Smooth muscle cell (in vitro differentiated cells): ENCODE measurements at regions not wholly inside any gene's neighbourhood (a gene's known extent, or its start where the extent isn't known, plus 50 kb on each side); places are given as distances from the start of the nearest gene placed in this dataset.

Source experiments
- DNase-seq: peaks from one replicate; lab custom pipeline; 2025; ENCODE audit not compliant: unreplicated experiment; lab: John Stamatoyannopoulos, UW
- H2AFZ ChIP-seq: fragments of 200-600 bp; sonication (generic); 2 replicates; pipeline ENCODE4 v1.6.0; 2016; ENCODE audit warnings: antibody characterized with exemption, low read depth, mild to moderate bottlenecking
- H3F3A ChIP-seq: fragments of 200-600 bp; sonication (generic); 2 replicates; pipeline ENCODE4 v1.6.0; 2017; ENCODE audit warnings: antibody characterized with exemption, low read depth
- H3K27ac ChIP-seq: fragments of 200-600 bp; sonication (generic); 2 replicates; pipeline ENCODE4 v1.5.1; 2016; ENCODE audit warnings: low read depth, mild to moderate bottlenecking
- H3K27me3 ChIP-seq: fragments of 200-600 bp; sonication (generic); 2 replicates; pipeline ENCODE4 v1.6.1; 2016; ENCODE audit warnings: low read depth, mild to moderate bottlenecking
- H3K36me3 ChIP-seq: fragments of 200-600 bp; sonication (generic); 2 replicates; pipeline ENCODE4 v1.5.1; 2016; ENCODE audit warnings: low read depth
- H3K4me1 ChIP-seq: fragments of 200-600 bp; sonication (generic); 2 replicates; pipeline ENCODE4 v1.5.1; 2016; ENCODE audit warnings: low read depth
- H3K4me2 ChIP-seq: fragments of 200-600 bp; sonication (generic); 2 replicates; pipeline ENCODE4 v1.6.0; 2016; ENCODE audit warnings: mild to moderate bottlenecking
- H3K4me3 ChIP-seq: fragments of 200-600 bp; sonication (generic); 2 replicates; pipeline ENCODE4 v1.5.1; 2016; ENCODE audit warnings: mild to moderate bottlenecking
- H3K79me2 ChIP-seq: fragments of 200-600 bp; sonication (generic); 2 replicates; pipeline ENCODE4 v1.6.0; 2016; ENCODE audit warnings: low read depth, mild to moderate bottlenecking
- H3K9ac ChIP-seq: fragments of 200-600 bp; sonication (generic); 2 replicates; pipeline ENCODE4 v1.6.0; 2016; ENCODE audit warnings: low read depth
- H3K9me3 ChIP-seq: fragments of 200-600 bp; sonication (generic); replicated peaks from 2 replicates; pipeline ENCODE4 v1.5.1; 2016; ENCODE audit warnings: low read depth
- H4K20me1 ChIP-seq: fragments of 200-600 bp; sonication (generic); 2 replicates; pipeline ENCODE4 v1.6.0; 2016; ENCODE audit warnings: low read depth
- WGBS: methylation state at CpG from one replicate; pipeline ENCODE4 v1.1.7; 2016; ENCODE audit warnings: low lambda C conversion rate; 5-methylcytosine and 5-hydroxymethylcytosine counted together
- TF ChIP-seq, protein P1 (sequence below): fragments of 200-600 bp; sonication (generic); IDR thresholded peaks from 2 replicates; pipeline ENCODE4 v1.5.1; 2017; ENCODE audit warnings: borderline replicate concordance, mild to moderate bottlenecking, antibody characterized with exemption; ENCODE audit not compliant: insufficient read depth, poor library complexity, severe bottlenecking

DNA sequence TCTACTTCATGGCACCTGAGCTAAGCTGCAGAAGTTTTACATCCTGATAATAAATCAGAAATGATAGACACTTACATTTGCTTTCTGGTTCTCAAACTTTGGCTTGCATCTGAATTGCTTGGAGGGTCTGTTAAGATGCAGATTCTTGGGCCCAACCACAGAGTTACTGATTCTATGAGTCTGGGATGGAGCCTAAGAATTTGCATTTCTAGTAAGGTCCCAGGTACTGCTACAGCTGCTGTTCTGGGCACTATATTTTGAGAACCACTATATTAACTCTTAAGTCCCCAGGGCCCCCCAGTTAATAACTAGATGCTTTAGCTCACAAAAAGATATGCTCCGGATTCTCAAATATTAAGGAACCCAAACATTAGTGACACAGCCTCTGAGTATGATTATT, 69.8 kb upstream of the DAB2 start:
- no peaks in the 10 kb centered on the region for H3K36me3 ChIP-seq
- no peak overlapping the region for H3K27ac ChIP-seq
- no peak for DNase-seq
- H4K20me1 ChIP-seq, result no peaks in the 10 kb centered on the region
- WGBS, result 100% methylated on average over 1 of the region's 1 CpG
- H2AFZ ChIP-seq, result no peak overlapping the region
- H3K4me3 ChIP-seq, result no peak overlapping the region
- H3K9ac ChIP-seq, result no peak overlapping the region
- no peak overlapping the region for H3K4me2 ChIP-seq
- no peaks in the 10 kb centered on the region for H3F3A ChIP-seq
- no peaks in the 10 kb centered on the region for H3K4me1 ChIP-seq
- H3K79me2 ChIP-seq, result no peaks in the 10 kb centered on the region
- H3K27me3 ChIP-seq, result no peaks in the 10 kb centered on the region
- TF ChIP-seq, protein P1, sequence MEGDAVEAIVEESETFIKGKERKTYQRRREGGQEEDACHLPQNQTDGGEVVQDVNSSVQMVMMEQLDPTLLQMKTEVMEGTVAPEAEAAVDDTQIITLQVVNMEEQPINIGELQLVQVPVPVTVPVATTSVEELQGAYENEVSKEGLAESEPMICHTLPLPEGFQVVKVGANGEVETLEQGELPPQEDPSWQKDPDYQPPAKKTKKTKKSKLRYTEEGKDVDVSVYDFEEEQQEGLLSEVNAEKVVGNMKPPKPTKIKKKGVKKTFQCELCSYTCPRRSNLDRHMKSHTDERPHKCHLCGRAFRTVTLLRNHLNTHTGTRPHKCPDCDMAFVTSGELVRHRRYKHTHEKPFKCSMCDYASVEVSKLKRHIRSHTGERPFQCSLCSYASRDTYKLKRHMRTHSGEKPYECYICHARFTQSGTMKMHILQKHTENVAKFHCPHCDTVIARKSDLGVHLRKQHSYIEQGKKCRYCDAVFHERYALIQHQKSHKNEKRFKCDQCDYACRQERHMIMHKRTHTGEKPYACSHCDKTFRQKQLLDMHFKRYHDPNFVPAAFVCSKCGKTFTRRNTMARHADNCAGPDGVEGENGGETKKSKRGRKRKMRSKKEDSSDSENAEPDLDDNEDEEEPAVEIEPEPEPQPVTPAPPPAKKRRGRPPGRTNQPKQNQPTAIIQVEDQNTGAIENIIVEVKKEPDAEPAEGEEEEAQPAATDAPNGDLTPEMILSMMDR, result no peak
- H3K9me3 ChIP-seq, result no peaks in the 10 kb centered on the region

GRCh38 chr5:39494107-39494510, 69.3 kb upstream of the DAB2 start:
- H3K9ac ChIP-seq, result no peak overlapping the region

GRCh38 chr5:39491210-39491609, 66.4 kb upstream of the DAB2 start:
- Histone ChIP-seq H3K4me1 (no peaks in the 10 kb centered on the region), H3K9ac (no peak overlapping the region), H3K4me2 (no peak overlapping the region), H3K27me3 (no peaks in the 10 kb centered on the region), H3K79me2 (no peaks in the 10 kb centered on the region), H3K36me3 (no peaks in the 10 kb centered on the region), H2AFZ (no peak overlapping the region), H3K9me3 (no peaks in the 10 kb centered on the region), H4K20me1 (no peaks in the 10 kb centered on the region), H3K4me3 (no peak overlapping the region), H3K27ac (no peak overlapping the region), H3F3A (no peaks in the 10 kb centered on the region)
- DNase-seq, result no peak
- WGBS, result 97% methylated on average over 1 of the region's 1 CpG
- TF ChIP-seq, protein P1, result no peak

More at GRCh38 chr5:39494107-39494510, 69.3 kb upstream of the DAB2 start:
- TF ChIP-seq, protein P1, result no peak
- H3K27ac ChIP-seq, result no peak overlapping the region
- no peaks in the 10 kb centered on the region for H3K36me3 ChIP-seq
- H3K79me2 ChIP-seq, result no peaks in the 10 kb centered on the region
- H4K20me1 ChIP-seq, result no peaks in the 10 kb centered on the region
- no peak overlapping the region for H3K4me2 ChIP-seq
- H3K27me3 ChIP-seq, result no peaks in the 10 kb centered on the region
- no peaks in the 10 kb centered on the region for H3K4me1 ChIP-seq
- H2AFZ ChIP-seq, result no peak overlapping the region
- WGBS, result 79% methylated on average over 3 of the region's 3 CpGs
- H3K9me3 ChIP-seq, result no peaks in the 10 kb centered on the region
- no peak overlapping the region for H3K4me3 ChIP-seq
- no peaks in the 10 kb centered on the region for H3F3A ChIP-seq
- no peak for DNase-seq

GRCh38 chr5:39489263-39489662, 64.5 kb upstream of the DAB2 start:
- no peaks in the 10 kb centered on the region for H3K27me3 ChIP-seq
- H3K36me3 ChIP-seq, result no peaks in the 10 kb centered on the region
- WGBS, result 88% methylated on average over 1 of the region's 1 CpG

More at GRCh38 chr5:39489263-39489662, 64.5 kb upstream of the DAB2 start:
- Histone ChIP-seq H2AFZ (no peak overlapping the region), H3K9ac (no peak overlapping the region), H3K79me2 (no peaks in the 10 kb centered on the region), H3K9me3 (no peaks in the 10 kb centered on the region), H3F3A (peaks cover 5% of the 10 kb centered on the region), H3K4me3 (no peak overlapping the region), H3K4me1 (peaks cover 7% of the 10 kb centered on the region), H3K27ac (no peak overlapping the region), H4K20me1 (no peaks in the 10 kb centered on the region), H3K4me2 (no peak overlapping the region)
- TF ChIP-seq, protein P1, result no peak
- DNase-seq, result no peak
